SH-SY5Y (cell line): ENCODE measurements at regions not wholly inside any gene's neighbourhood (a gene's known extent, or its start where the extent isn't known, plus 50 kb on each side); places are given as distances from the start of the nearest gene placed in this dataset.

Source experiments
- GATA2 ChIP-seq: IDR thresholded peaks from 2 replicates; pipeline ENCODE4 v1.6.1; 2011; ENCODE audit warnings: mild to moderate bottlenecking, low read depth, low read length
- GATA3 ChIP-seq: IDR thresholded peaks from 2 replicates; pipeline ENCODE4 v1.6.1; 2011; ENCODE audit warnings: low read depth, mild to moderate bottlenecking, low read length, moderate library complexity

GRCh38 chr3:147960786-147961185 is 551.6 kb downstream of the ZIC1 start:
- no peak for TF ChIP-seq GATA2
- TF ChIP-seq GATA3: no peak
